ENCODE measurements at regions not wholly inside any gene's neighbourhood (a gene's known extent, or its start where the extent isn't known, plus 50 kb on each side); places are given as distances from the start of the nearest gene placed in this dataset.
"Not testable (repeated sequence)": the region's sequence is repeated elsewhere in the genome, so short reads cannot be mapped to it uniquely, and the experiment has no call there.

GRCh38 chr16:17559394-17559793 is 88.6 kb upstream of the XYLT1 start:
- no peak for TF ChIP-seq CTCF (IDR thresholded peaks at IDR 0.05; ENCODE audit: extremely low read depth, insufficient read depth, missing control alignments)
- no peak for DNase-seq (ENCODE audit: low spot score)
- in situ Hi-C loops (cut with MboI; ENCODE audit: low pct_unique_long_range_greater_than_20kb, low sequenced_read_pairs, unreplicated experiment) = no loop called here

- in situ Hi-C loops (cut with MboI; ENCODE audit: low pct_unique_long_range_greater_than_20kb, low sequenced_read_pairs, unreplicated experiment) = no loop called here
- TF ChIP-seq CTCF (IDR thresholded peaks at IDR 0.05; ENCODE audit: extremely low read depth, insufficient read depth, missing control alignments) = no peak
- DNase-seq (ENCODE audit: low spot score) = no peak
Measured at GRCh38 chr16:17557949-17558348, 87.2 kb upstream of the XYLT1 start.

GRCh38 chr16:17557480-17557879 is 86.7 kb upstream of the XYLT1 start:
- in situ Hi-C loops (cut with MboI; ENCODE audit: low pct_unique_long_range_greater_than_20kb, low sequenced_read_pairs, unreplicated experiment) = no loop called here
- no peak for TF ChIP-seq CTCF (IDR thresholded peaks at IDR 0.05; ENCODE audit: extremely low read depth, insufficient read depth, missing control alignments)
- DNase-seq (ENCODE audit: low spot score) = no peak

GRCh38 chr16:17556276-17557052 is 85.7 kb upstream of the XYLT1 start:
- TF ChIP-seq CTCF (IDR thresholded peaks at IDR 0.05; ENCODE audit: extremely low read depth, insufficient read depth, missing control alignments) = peak; percentile 50
- peak; percentile 41 for DNase-seq (ENCODE audit: low spot score)
- in situ Hi-C loops (cut with MboI; ENCODE audit: low pct_unique_long_range_greater_than_20kb, low sequenced_read_pairs, unreplicated experiment) = no loop called here

GRCh38 chr16:17555176-17555575 is 84.4 kb upstream of the XYLT1 start:
- in situ Hi-C loops (cut with MboI; ENCODE audit: low pct_unique_long_range_greater_than_20kb, low sequenced_read_pairs, unreplicated experiment) = no loop called here
- TF ChIP-seq CTCF (IDR thresholded peaks at IDR 0.05; ENCODE audit: extremely low read depth, insufficient read depth, missing control alignments) = no peak
- no peak for DNase-seq (ENCODE audit: low spot score)

GRCh38 chr16:17552351-17552750 is 81.6 kb upstream of the XYLT1 start:
- no peak for TF ChIP-seq CTCF (IDR thresholded peaks at IDR 0.05; ENCODE audit: extremely low read depth, insufficient read depth, missing control alignments)
- in situ Hi-C loops (cut with MboI; ENCODE audit: low pct_unique_long_range_greater_than_20kb, low sequenced_read_pairs, unreplicated experiment) = no loop called here
- no peak for DNase-seq (ENCODE audit: low spot score)

- DNase-seq (ENCODE audit: low spot score); in situ Hi-C loops (cut with MboI; ENCODE audit: low pct_unique_long_range_greater_than_20kb, low sequenced_read_pairs, unreplicated experiment): not testable (repeated sequence)
Measured at GRCh38 chr16:17551682-17552081, 80.9 kb upstream of the XYLT1 start.

Data from GM13977 (cell line).